ENCODE measurements at regions not wholly inside any gene's neighbourhood (a gene's known extent, or its start where the extent isn't known, plus 50 kb on each side); places are given as distances from the start of the nearest gene placed in this dataset.

- TF ChIP-seq FOXP2 (optimal IDR thresholded peaks at IDR 0.05; ENCODE audit: borderline replicate concordance, extremely low read depth, extremely low read length, insufficient read depth) (no peak), REST (IDR thresholded peaks at IDR 0.05; ENCODE audit: insufficient read depth in 1 of 2, low read depth in 2 of 2, low read length in 2 of 2) (no peak), SIN3A (IDR thresholded peaks at IDR 0.05; ENCODE audit: borderline replicate concordance, insufficient read depth, low read length) (no peak), POLR2AphosphoS5 (IDR thresholded peaks at IDR 0.05; ENCODE audit: low read depth, low read length) (no peak), TAF1 (IDR thresholded peaks at IDR 0.05; ENCODE audit: borderline replicate concordance, insufficient read depth, low read length) (no peak)
Measured at GRCh38 chr9:95382433-95382832, 64.9 kb upstream of the FANCC start.

- TF ChIP-seq POLR2AphosphoS5 (IDR thresholded peaks at IDR 0.05; ENCODE audit: low read depth, low read length) (no peak), SIN3A (IDR thresholded peaks at IDR 0.05; ENCODE audit: borderline replicate concordance, insufficient read depth, low read length) (no peak), FOXP2 (optimal IDR thresholded peaks at IDR 0.05; ENCODE audit: borderline replicate concordance, extremely low read depth, extremely low read length, insufficient read depth) (no peak), REST (IDR thresholded peaks at IDR 0.05; ENCODE audit: insufficient read depth in 1 of 2, low read depth in 2 of 2, low read length in 2 of 2) (no peak), TAF1 (IDR thresholded peaks at IDR 0.05; ENCODE audit: borderline replicate concordance, insufficient read depth, low read length) (no peak)
Measured at GRCh38 chr9:95381221-95381620, 63.7 kb upstream of the FANCC start.

- no peak for TF ChIP-seq SIN3A (IDR thresholded peaks at IDR 0.05; ENCODE audit: borderline replicate concordance, insufficient read depth, low read length)
- TF ChIP-seq TAF1 (IDR thresholded peaks at IDR 0.05; ENCODE audit: borderline replicate concordance, insufficient read depth, low read length) = no peak
- TF ChIP-seq FOXP2 (optimal IDR thresholded peaks at IDR 0.05; ENCODE audit: borderline replicate concordance, extremely low read depth, extremely low read length, insufficient read depth) = no peak
- no peak for TF ChIP-seq POLR2AphosphoS5 (IDR thresholded peaks at IDR 0.05; ENCODE audit: low read depth, low read length)
- no peak for TF ChIP-seq REST (IDR thresholded peaks at IDR 0.05; ENCODE audit: insufficient read depth in 1 of 2, low read depth in 2 of 2, low read length in 2 of 2)
Measured at GRCh38 chr9:95379630-95380029, 62.1 kb upstream of the FANCC start.

GRCh38 chr9:95373782-95374487, 56.4 kb upstream of the FANCC start:
- TF ChIP-seq SIN3A (IDR thresholded peaks at IDR 0.05; ENCODE audit: borderline replicate concordance, insufficient read depth, low read length) = no peak
- TF ChIP-seq REST (IDR thresholded peaks at IDR 0.05; ENCODE audit: insufficient read depth in 1 of 2, low read depth in 2 of 2, low read length in 2 of 2) = no peak
